Activated CD8-positive, alpha-beta memory T cell treated with anti-CD3 and anti-CD28 coated beads, Interleukin-2, amount 10 ng/mL, durations not matched to agents 7 days and 5 days (primary cell): ENCODE measurements at regions not wholly inside any gene's neighbourhood (a gene's known extent, or its start where the extent isn't known, plus 50 kb on each side); places are given as distances from the start of the nearest gene placed in this dataset.
"Not testable (repeated sequence)": the region's sequence is repeated elsewhere in the genome, so short reads cannot be mapped to it uniquely, and the experiment has no call there.

Source experiments
- ATAC-seq: fragments of 150-1000 bp; cut with Tn5 transposase; one replicate; pipeline ENCODE4 v1.10.0; 2021; ENCODE audit warnings: moderate library complexity
- CTCF ChIA-PET: fragments of 350-600 bp; sonication (Branson Sonifier 250); formaldehyde crosslinking; loops from one replicate; lab custom pipeline; 2021; ENCODE audit warnings: antibody characterized with exemption; lab: Charles Lee
- DNase-seq: peaks from one replicate; pipeline ENCODE4 v3.0.0-alpha.2; 2020
- H3K27ac Mint-ChIP-seq: one replicate; pipeline ENCODE4 v1.8.0; 2021; ENCODE audit warnings: mild to moderate bottlenecking, mixed read lengths
- H3K27me3 Mint-ChIP-seq: one replicate; pipeline ENCODE4 v1.8.0; 2021; ENCODE audit warnings: mixed read lengths
- H3K36me3 Mint-ChIP-seq: one replicate; pipeline ENCODE4 v1.8.0; 2021; ENCODE audit warnings: mild to moderate bottlenecking, mixed read lengths
- H3K4me1 Mint-ChIP-seq: one replicate; pipeline ENCODE4 v1.8.0; 2021; ENCODE audit warnings: mixed read lengths
- H3K4me3 Mint-ChIP-seq: one replicate; pipeline ENCODE4 v1.8.0; 2021; ENCODE audit warnings: mild to moderate bottlenecking, moderate library complexity, mixed read lengths
- H3K9me3 Mint-ChIP-seq: one replicate; pipeline ENCODE4 v1.8.0; 2022; ENCODE audit warnings: low read depth, mixed read lengths

DNA sequence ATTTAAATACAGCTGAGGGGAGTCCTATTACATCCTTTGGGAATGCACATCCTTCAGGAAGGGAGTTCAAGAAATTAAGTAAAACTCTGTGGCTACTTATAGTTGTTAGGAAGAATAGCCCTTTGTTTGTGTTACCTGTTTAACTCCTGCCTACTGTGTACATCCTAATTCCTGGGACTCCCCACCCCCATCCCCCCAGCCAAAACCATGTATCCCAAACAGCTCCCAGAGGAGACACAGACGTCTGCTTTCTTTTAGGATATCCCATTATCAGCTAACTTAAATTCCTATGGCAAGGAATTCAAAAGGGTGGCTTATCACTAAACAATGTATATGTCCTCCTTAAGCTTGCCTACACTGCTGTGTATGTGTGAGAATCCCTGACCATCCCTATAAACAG, 581.7 kb downstream of the DIPK2A start:
- no peak overlapping the region for H3K27ac Mint-ChIP-seq
- no peak for DNase-seq
- H3K27me3 Mint-ChIP-seq: no peaks in the 10 kb centered on the region

DNA sequence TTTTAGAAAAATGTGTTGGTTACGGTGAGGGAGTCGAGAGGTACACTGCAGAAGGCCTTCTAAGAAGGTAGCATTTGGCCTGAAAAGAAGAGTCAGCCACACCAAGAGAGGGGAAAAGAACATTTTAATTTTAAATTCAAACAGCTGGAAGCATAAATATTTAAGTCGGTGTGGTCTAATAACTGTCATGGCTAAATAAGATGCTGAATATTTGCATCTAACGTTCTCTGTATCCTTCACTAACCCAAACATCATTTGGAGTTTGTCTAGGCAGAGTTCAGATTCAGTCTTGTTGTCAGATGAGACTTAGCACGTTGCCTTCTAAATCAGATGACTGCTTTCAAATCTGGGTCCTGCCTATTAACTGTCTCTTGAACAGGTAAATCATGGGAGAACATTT, 583.3 kb downstream of the DIPK2A start:
- Mint-ChIP-seq H3K9me3 (no peaks in the 10 kb centered on the region), H3K4me1 (no peaks in the 10 kb centered on the region), H3K4me3 (no peak overlapping the region), H3K27ac (no peak overlapping the region), H3K36me3 (no peaks in the 10 kb centered on the region), H3K27me3 (no peaks in the 10 kb centered on the region)
- ATAC-seq (no peak), DNase-seq (no peak)
- CTCF ChIA-PET: no interaction called here

More for the DNA sequence above, 581.7 kb downstream of the DIPK2A start:
- no peak for ATAC-seq
- Mint-ChIP-seq H3K9me3 (no peaks in the 10 kb centered on the region), H3K36me3 (no peaks in the 10 kb centered on the region), H3K4me1 (no peaks in the 10 kb centered on the region), H3K4me3 (no peak overlapping the region)
- CTCF ChIA-PET: no interaction called here

GRCh38 chr3:144556392-144556791, 584.8 kb downstream of the DIPK2A start:
- Mint-ChIP-seq H3K4me3 (no peak overlapping the region), H3K9me3 (peaks cover 2% of the 10 kb centered on the region), H3K27ac (no peak overlapping the region), H3K4me1 (no peaks in the 10 kb centered on the region), H3K36me3 (no peaks in the 10 kb centered on the region), H3K27me3 (no peaks in the 10 kb centered on the region)
- CTCF ChIA-PET: no interaction called here
- ATAC-seq (no peak), DNase-seq (no peak)

GRCh38 chr3:144557515-144557914, 585.9 kb downstream of the DIPK2A start:
- no peak overlapping the region for H3K27ac Mint-ChIP-seq
- DNase-seq: no peak
- CTCF ChIA-PET: no interaction called here

GRCh38 chr3:144564011-144564410, 592.4 kb downstream of the DIPK2A start:
- H3K27me3 Mint-ChIP-seq: no peaks in the 10 kb centered on the region
- ATAC-seq: no peak
- H3K9me3 Mint-ChIP-seq: peaks cover 4% of the 10 kb centered on the region
- CTCF ChIA-PET: no interaction called here
- H3K36me3 Mint-ChIP-seq: no peaks in the 10 kb centered on the region
- H3K27ac Mint-ChIP-seq: no peak overlapping the region
- no peaks in the 10 kb centered on the region for H3K4me1 Mint-ChIP-seq
- no peak for DNase-seq
- no peak overlapping the region for H3K4me3 Mint-ChIP-seq

More at GRCh38 chr3:144557515-144557914, 585.9 kb downstream of the DIPK2A start:
- no peaks in the 10 kb centered on the region for H3K36me3 Mint-ChIP-seq
- H3K4me1 Mint-ChIP-seq: no peaks in the 10 kb centered on the region
- no peaks in the 10 kb centered on the region for H3K27me3 Mint-ChIP-seq
- H3K9me3 Mint-ChIP-seq: peaks cover 2% of the 10 kb centered on the region
- no peak overlapping the region for H3K4me3 Mint-ChIP-seq
- ATAC-seq: no peak

GRCh38 chr3:144566320-144566719, 594.7 kb downstream of the DIPK2A start:
- H3K36me3 Mint-ChIP-seq: no peaks in the 10 kb centered on the region
- no peaks in the 10 kb centered on the region for H3K4me1 Mint-ChIP-seq
- H3K9me3 Mint-ChIP-seq: peaks cover 2% of the 10 kb centered on the region
- H3K4me3 Mint-ChIP-seq: no peak overlapping the region
- no peak for ATAC-seq
- no peak overlapping the region for H3K27ac Mint-ChIP-seq
- DNase-seq: no peak
- CTCF ChIA-PET: no interaction called here
- H3K27me3 Mint-ChIP-seq: no peaks in the 10 kb centered on the region

DNA sequence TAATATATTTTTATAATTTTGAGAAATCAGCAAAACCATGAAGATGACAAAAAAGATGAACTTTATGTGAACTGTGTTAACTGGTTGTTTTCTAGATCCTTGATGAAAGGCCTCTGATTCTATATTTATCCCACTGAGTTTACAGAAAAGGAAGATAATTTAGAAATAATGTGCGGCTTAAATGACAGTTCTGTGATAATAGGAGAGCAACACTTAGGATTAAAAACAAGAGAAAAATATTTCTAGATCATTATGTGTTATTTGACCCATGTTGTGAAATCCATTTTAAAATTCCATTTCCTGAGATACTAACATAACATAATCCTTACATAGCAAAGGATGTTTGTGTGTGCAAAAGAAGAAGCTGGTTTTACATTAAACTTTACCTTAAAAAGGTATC, 598.0 kb downstream of the DIPK2A start:
- Mint-ChIP-seq H3K9me3 (peaks cover 2% of the 10 kb centered on the region), H3K36me3 (no peaks in the 10 kb centered on the region), H3K4me1 (no peaks in the 10 kb centered on the region), H3K4me3 (no peak overlapping the region), H3K27ac (no peak overlapping the region), H3K27me3 (no peaks in the 10 kb centered on the region)
- ATAC-seq (no peak), DNase-seq (no peak)
- CTCF ChIA-PET: no interaction called here

GRCh38 chr3:144583871-144584270, 612.2 kb downstream of the DIPK2A start:
- no peaks in the 10 kb centered on the region for H3K36me3 Mint-ChIP-seq
- H3K4me1 Mint-ChIP-seq: no peaks in the 10 kb centered on the region
- no peaks in the 10 kb centered on the region for H3K9me3 Mint-ChIP-seq

DNA sequence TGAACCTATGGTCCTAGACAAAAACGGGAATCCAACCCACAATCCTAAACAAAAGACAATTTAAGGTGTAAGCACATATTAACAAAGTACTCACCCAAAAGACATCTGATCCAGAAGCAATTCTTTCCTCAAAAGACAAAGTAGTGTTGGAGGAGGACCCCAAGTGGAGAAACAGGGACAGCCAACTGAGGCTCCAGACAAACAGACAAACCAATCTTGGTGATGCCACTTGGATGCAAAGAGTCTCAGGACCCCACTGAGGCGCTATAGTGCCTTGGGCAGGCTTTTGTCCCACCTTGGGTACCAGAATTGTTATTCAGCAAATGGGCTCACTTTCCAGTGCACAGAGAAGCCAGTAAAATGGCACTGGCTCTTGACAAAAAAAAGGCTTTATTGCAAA, 613.8 kb downstream of the DIPK2A start:
- ATAC-seq: no peak
- Mint-ChIP-seq H3K4me3 (no peak overlapping the region), H3K27me3 (no peaks in the 10 kb centered on the region), H3K4me1 (no peaks in the 10 kb centered on the region), H3K27ac (no peak overlapping the region), H3K36me3 (no peaks in the 10 kb centered on the region), H3K9me3 (no peaks in the 10 kb centered on the region)
- DNase-seq: no peak
- CTCF ChIA-PET: no interaction called here

More at GRCh38 chr3:144583871-144584270, 612.2 kb downstream of the DIPK2A start:
- no peak for DNase-seq
- H3K4me3 Mint-ChIP-seq: no peak overlapping the region
- CTCF ChIA-PET: no interaction called here
- no peak for ATAC-seq
- no peak overlapping the region for H3K27ac Mint-ChIP-seq
- no peaks in the 10 kb centered on the region for H3K27me3 Mint-ChIP-seq

- ATAC-seq (no peak), DNase-seq (no peak)
- no peaks in the 10 kb centered on the region for H3K36me3 Mint-ChIP-seq
- H3K9me3 Mint-ChIP-seq: no peaks in the 10 kb centered on the region
- no peaks in the 10 kb centered on the region for H3K4me1 Mint-ChIP-seq
- no peaks in the 10 kb centered on the region for H3K27me3 Mint-ChIP-seq
- CTCF ChIA-PET: no interaction called here
- H3K27ac Mint-ChIP-seq: no peak overlapping the region
- H3K4me3 Mint-ChIP-seq: no peak overlapping the region
Observed at GRCh38 chr3:144585953-144586352, 614.3 kb downstream of the DIPK2A start.

GRCh38 chr3:144586382-144586781, 614.8 kb downstream of the DIPK2A start:
- Mint-ChIP-seq H3K36me3 (no peaks in the 10 kb centered on the region), H3K27me3 (no peaks in the 10 kb centered on the region), H3K4me1 (no peaks in the 10 kb centered on the region), H3K4me3 (no peak overlapping the region), H3K9me3 (no peaks in the 10 kb centered on the region), H3K27ac (no peak overlapping the region)
- CTCF ChIA-PET: no interaction called here
- DNase-seq (no peak), ATAC-seq (no peak)

GRCh38 chr3:144590854-144591253, 619.2 kb downstream of the DIPK2A start:
- H3K4me3 Mint-ChIP-seq: no peak overlapping the region
- H3K27me3 Mint-ChIP-seq: no peaks in the 10 kb centered on the region
- H3K27ac Mint-ChIP-seq: no peak overlapping the region
- H3K4me1 Mint-ChIP-seq: no peaks in the 10 kb centered on the region
- H3K9me3 Mint-ChIP-seq: no peaks in the 10 kb centered on the region
- no peak for DNase-seq
- no peak for ATAC-seq
- CTCF ChIA-PET: no interaction called here
- no peaks in the 10 kb centered on the region for H3K36me3 Mint-ChIP-seq

GRCh38 chr3:144593881-144594280, 622.3 kb downstream of the DIPK2A start:
- no peak for ATAC-seq
- Mint-ChIP-seq H3K9me3 (no peaks in the 10 kb centered on the region), H3K27me3 (no peaks in the 10 kb centered on the region), H3K27ac (no peak overlapping the region), H3K4me1 (no peaks in the 10 kb centered on the region), H3K36me3 (no peaks in the 10 kb centered on the region), H3K4me3 (no peak overlapping the region)
- CTCF ChIA-PET: no interaction called here
- no peak for DNase-seq

- CTCF ChIA-PET, H3K36me3 Mint-ChIP-seq, H3K4me3 Mint-ChIP-seq: not testable (repeated sequence)
Observed at GRCh38 chr3:144620236-144620635, 648.6 kb downstream of the DIPK2A start.

DNA sequence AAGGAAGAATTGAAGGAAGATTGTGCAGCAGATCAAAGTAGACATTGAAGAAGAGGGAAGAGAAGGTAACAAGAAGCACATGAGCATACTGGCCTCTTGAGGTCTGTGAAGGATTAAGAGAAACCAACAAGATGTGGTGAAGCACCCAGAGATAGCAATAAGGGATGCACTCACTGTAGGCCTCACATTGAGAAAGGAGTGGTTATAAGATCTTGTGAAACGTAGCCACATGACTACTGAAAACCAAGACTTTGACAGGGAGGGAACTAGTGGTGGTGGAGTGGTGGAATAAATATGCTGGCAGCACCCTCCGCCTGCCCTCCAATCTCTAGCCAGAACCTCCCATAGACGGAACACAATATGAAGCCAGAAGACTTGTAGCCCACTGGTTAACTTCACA, 651.2 kb downstream of the DIPK2A start:
- DNase-seq (no peak), ATAC-seq (no peak)
- no peak overlapping the region for H3K27ac Mint-ChIP-seq
- H3K4me1 Mint-ChIP-seq: no peaks in the 10 kb centered on the region
- H3K27me3 Mint-ChIP-seq: no peaks in the 10 kb centered on the region
- no peak overlapping the region for H3K4me3 Mint-ChIP-seq
- CTCF ChIA-PET: no interaction called here
- peaks cover 2% of the 10 kb centered on the region for H3K9me3 Mint-ChIP-seq
- no peaks in the 10 kb centered on the region for H3K36me3 Mint-ChIP-seq

More at GRCh38 chr3:144620236-144620635, 648.6 kb downstream of the DIPK2A start:
- H3K4me1 Mint-ChIP-seq, H3K27me3 Mint-ChIP-seq, H3K27ac Mint-ChIP-seq, DNase-seq, ATAC-seq, H3K9me3 Mint-ChIP-seq: not testable (repeated sequence)
